ENCODE measurements at regions not wholly inside any gene's neighbourhood (a gene's known extent, or its start where the extent isn't known, plus 50 kb on each side); places are given as distances from the start of the nearest gene placed in this dataset.
A peak's percentile ranks its signal among the peaks of the same experiment; 100 is the strongest.
"Not testable (repeated sequence)": the region's sequence is repeated elsewhere in the genome, so short reads cannot be mapped to it uniquely, and the experiment has no call there.

DNA sequence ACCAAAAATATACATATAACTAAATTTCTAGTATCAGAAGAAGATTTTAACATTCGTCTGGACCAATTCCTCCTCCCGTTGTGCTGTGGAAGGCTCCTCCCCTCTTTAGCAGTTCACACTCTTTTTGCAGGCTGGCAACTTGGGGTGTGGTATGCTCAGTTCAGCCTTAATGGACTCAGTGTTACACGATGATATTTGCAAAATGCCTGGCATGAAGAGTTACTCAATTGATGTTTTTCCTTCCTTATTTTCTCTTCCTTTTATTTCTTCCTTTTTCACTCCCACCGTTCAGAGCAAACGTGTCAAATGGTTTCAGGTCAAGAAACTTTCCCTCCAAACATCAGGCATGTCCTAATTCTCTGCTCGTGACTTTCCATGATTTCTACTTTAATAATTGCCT, 248.3 kb downstream of the PHF14 start:
- no peak for DNase-seq

DNA sequence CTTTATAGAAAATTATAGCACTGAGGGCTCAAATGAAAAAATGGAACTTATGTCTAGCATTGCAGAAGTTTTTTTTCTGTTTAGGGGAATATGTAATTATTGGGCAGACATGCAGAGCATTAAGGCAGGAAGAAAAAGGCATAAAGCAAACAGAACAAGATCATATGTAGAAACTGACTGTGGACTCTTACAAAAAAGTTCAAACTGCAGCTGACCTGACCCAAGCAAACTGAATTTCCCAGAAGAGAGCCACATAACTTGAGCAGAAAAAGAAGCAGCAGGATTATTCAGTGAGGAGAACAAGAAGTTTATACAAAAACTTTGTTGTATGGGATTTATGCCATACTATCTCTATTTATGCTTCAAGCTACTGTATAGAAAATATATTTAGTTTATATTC, 250.9 kb downstream of the PHF14 start:
- DNase-seq, result no peak

DNA sequence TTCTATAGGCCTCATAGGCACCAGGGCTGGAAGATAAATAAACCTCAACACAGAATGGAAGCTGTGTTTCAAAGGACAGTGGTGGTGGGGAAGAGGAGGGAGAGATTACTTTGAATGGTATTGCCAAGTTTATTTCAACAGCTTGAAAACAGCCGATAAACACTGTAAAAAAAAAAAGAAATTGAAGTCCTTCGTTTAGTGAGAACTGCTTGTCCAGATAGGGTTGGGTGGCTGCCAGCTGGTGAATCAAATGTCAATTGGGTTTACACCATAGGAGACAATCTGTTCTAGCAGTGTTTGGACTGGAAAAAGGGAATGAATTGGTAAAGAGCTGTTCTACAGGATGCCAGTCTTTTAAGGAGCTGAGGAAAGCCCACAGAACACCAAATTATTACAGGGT, 254.8 kb downstream of the PHF14 start:
- no peak for DNase-seq

DNA sequence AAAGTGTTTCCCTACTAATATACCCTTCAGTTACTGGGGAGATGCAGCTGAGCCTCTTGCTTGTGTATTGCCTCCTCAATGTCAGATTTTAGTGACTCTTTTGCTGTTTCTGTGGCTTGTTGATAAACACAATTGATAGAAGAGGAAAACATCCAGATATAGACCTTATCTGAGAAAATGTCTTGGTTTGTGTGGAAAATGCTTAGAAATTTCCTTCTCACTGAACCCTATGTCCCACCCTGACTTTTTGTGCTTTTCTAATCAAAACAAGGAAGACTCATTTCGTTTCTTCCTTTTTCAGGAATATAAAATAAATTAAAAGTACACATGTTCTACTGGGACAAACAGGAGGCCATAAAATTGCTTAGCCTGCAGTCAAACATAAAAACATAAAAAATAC, 257.5 kb downstream of the PHF14 start:
- DNase-seq, result no peak

DNA sequence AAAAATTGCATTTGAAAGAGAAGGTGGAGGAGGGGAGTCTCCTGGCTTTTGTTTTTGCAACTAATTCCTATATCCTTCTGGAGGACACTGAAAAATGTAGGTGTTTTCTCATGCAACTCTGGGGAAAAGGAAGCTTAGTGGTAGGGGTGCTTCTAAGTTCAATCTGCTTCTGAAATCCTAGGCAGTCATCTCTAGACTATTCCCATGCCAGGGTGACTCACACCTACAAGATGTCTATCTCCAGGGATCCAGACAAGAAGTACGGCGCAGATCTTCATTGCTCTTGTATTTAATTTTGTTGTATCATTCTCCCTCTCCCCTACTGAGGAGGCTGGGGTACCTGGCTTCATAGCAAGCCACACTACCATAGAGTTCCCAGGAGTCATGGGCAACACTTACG, 258.8 kb downstream of the PHF14 start:
- no peak for DNase-seq

DNA sequence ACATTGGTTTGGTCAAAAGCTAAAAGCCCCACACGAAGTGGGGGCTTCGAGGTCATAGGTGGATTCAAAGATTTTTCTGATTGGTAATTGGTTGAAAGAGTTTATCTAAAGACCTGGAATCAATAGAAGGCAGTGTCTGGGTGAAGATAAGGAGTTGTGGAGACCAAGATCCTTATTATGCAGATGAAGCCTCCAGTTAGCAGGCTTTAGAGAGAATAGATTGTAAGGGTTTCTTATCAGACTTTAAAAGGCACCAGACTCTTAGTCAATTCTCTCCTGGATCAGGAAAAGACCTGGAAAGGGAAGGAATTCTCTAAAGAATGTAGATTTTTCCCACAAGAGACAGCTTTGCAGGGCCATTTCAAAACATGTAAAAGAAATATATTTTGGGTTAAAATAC, 260.2 kb downstream of the PHF14 start:
- DNase-seq, result no peak

DNA sequence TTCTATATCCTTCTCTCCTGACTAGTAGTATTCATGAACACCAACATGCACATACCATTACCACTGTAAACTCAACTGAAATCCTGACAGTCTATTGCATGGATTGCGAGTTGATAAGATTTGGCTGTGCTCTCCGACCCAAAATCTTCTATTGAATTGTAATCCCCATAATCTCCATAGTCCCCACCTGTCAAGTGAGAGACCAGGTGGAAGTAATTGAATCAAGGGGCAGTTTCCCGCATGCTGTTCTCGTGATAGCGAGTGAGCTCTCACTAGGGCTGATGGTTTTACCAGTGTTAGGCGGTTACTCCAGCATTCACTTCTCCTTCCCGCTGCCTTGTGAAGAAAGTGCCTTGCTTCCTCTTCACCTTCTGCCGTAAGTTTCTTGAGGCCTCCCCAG, 261.8 kb downstream of the PHF14 start:
- DNase-seq, result no peak

DNA sequence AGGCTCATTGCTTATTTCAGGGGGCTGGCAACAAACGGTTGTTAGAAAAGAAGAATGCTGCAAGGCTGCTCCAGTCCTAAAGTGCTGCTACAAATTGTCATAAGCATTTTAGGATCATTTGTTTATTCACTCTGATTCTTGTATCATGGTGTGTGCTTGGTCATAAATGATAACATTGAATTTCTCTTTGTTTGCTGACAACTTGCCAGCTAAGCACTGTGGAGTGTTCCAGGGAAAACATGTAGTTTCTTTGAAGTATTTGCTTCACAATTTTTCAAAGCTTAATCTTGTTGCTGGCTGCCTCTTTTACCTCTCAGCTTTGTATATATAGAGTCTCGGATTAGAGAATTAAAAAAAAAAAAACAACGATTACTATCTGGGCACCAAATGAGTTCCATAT, 263.0 kb downstream of the PHF14 start:
- DNase-seq, result no peak

DNA sequence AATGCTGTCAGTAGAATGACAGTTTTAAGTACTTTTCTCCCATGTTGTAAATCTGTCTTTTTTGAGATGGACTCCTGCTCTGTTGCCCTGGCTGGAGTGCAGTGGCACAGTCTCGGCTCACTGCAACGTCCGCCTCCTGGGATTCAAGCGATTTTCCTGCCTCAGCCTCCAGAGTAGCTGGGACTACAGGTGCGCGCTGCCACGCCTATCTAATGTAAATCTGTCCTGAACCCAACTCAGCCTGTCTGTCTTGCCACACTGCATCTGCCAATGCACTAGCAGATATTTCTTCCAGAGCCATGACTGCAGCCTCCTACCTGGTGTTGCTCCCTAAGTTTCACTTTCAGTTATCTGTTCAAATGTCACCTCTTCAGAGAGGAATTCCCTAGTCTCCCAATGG, 264.1 kb downstream of the PHF14 start:
- no peak for DNase-seq

DNA sequence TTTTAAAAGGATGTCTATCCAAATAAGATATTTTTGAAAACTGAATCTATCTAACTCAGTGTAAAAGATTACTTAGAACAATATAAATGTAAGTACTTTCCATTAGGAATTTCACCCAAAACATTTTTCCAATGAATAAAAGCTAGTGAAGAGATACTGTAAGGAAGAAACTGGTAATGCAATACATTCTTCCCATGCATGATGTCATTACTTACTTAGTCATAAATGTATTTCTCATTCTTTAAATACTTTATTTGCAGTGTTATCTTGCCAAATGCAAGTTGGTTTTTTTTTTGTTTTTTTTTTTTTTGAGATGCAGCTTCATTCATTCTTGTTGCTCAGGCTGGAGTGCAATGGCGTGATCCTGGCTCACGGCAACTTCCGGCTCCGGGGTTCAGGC, 265.6 kb downstream of the PHF14 start:
- no peak for DNase-seq

DNA sequence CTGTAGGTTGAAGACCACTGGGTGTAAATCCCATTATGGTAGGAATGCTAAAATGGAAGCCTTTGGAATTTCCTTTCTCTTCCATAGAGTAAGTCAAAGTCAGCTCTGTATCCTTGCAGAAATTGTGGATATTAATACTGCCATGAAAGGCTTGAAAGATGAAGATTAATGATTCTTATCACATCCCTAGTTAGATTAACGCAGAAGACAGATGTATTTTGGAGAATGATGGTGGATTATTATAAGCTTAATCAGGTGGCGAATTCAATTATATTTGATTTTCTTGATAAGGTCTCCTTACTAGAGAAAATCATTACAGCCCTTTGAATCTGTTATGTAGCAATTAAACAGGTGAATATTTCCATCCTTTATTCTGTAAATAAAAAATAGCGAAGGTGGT, 270.1 kb downstream of the PHF14 start:
- DNase-seq, result no peak

DNA sequence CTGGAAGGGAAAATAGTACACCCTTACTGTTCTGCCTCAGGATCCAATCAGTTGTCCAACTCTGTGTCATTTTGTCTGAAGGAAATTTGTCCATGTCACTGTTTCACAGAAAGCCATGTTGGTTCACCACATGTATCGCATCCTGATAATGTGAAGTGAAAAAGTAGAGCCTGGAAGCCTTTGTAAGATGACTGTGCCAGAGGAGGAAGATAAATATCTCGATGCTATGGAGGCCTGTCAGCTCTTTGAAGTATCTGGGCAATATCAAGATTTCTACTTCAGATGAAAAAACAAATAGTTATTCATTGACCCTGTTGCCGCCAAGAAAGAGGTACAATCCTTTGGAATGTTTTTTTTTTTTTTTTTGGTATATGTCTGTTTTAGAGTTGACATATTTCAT, 270.5 kb downstream of the PHF14 start:
- DNase-seq, result no peak

DNA sequence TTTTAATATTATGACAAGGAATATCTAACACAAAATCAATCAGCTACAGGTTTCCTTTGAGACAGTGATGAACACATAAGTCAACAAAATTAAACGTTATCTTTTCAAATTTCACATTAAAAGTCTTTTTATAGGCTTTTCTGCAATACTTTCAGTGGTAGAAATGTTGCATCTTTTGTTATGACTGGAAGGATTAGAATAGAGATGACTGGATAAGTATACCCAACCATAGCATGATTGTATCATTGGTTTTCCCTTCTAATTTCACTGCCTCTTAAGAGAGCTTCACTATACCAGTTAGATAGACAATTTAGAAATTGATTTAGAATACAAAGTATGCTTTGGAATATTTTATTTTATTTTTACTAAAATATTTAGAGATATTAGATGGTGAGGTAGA, 273.9 kb downstream of the PHF14 start:
- DNase-seq, result no peak

DNA sequence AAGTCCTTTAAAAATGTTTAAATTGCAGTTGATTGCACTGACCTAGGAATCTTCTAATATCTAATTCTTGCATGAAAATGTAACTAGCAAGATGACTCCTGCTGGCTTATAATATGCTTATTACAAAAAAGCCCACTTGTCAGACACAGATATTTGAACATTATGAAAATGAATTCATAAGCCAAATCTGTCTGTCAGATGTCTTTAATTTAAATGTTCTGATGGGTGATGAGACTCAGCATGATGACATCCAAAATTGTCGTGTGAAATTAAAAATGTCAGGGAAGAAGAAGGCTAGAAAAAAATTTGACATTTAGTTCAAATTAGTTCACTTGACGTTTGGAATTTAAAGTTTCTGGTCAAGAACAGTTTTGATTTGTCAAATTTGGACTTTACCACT, 277.8 kb downstream of the PHF14 start:
- no peak for DNase-seq

DNA sequence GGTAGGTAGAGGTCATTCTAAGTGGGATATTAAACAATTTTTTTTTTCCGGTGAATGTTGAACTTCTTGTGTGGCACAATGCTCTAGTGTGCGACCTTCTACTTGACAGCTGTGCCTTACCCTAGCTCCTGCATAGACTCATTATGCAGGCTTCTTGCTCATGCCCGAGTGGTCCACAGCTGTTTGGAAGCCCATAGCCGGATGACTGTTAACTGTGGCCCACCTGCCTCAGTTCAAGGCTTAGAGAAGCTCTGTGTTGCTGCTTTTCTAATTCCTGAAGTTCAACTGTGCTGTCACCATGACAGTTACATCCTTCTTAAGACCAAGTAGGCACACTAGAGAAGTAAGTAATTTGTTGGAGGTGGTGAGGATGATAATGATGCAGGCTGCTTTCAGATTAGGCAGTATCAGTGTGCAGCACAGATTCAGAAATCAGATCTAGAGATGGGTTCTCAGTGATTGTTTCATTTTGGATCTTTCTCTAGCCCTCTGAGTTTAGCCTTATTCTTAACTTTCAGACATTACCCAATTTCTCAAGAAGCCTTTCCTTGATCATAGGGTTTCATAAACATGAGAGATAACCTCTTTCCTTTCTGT, 278.4 kb downstream of the PHF14 start:
- DNase-seq, result no peak

DNA sequence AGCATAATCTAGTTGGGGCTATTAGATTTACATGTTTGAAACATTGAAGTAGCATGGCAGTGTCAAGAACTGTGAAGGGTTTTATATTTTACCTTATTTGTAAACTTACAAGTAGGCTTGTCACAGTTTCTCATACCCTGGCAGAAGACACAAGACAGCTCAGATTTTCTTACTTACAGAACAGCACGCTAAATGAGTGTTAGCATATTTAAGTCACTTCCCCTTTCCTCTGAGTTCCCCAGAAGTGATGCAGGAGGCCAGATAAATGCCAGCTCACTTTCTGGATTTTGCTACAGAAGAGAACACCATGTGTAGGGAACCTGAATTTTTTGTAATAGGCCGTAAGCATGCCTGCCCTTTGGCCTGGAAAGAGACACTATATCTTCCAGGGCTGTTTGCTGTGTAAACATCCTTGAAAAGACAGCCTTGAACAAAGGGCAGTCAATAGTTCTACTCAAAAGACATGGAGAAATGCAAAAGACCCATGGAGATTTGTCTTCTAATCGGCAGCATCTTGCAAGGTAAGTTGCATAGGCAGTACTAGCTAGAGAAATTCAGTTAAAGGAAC, 279.1 kb downstream of the PHF14 start:
- no peak for DNase-seq

DNA sequence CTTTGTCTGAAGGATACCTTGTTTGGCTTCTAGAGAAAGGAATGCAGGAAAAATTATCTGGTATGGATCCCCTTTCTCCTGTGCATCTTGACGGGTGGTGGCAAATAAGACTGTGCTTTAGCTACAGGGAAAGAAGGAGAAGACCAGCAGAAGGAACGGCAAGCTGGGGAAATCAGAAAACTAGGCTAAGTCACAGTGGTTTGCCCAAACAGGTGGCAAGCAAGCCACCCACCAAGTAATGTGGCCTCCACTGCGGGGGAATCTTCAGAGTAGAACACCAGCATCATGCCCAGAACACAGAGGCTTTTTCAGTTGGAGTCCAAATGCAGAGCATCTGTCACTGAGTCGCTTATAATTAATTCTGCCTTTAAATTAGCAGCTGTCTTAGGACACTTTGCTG, 282.8 kb downstream of the PHF14 start:
- peak; percentile 6 for DNase-seq

DNA sequence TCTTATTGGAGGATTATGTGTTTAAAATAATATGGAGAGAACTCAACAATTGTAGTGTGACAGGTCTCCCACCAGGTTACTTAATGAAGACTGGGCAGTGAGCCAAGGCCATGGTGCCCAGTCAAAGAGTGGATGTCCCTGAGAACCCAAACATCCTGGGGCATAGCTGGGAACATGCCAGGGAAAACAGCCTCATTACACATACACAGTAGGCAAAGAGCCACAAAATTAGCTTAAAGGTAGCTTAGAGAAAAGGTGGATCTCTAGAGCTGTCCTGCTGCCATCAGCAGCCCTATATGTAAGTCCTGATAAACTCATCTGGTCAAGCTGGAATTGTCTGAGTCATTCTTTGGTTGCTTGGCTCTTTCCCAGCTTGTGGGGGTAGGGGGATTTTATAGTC, 287.8 kb downstream of the PHF14 start:
- DNase-seq, result no peak

DNA sequence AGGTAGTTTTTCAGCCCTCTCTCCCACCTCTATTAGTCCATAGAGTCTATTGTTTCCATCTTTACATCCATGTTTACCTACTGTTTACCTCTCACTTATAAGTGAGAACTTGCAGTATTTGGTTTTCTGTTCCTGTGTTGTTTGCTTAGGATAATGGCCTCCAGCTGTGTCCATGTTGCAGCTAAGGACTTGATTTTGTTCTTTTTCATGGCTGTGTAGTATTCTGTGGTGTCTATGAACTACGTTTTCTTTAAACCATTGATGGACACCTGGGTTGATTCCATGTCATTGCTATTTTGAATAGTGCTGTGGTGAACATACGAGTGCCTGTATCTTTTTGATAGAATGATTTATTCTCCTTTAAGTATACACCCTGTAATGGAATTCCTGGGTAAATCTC, 292.4 kb downstream of the PHF14 start:
- DNase-seq, result no peak

DNA sequence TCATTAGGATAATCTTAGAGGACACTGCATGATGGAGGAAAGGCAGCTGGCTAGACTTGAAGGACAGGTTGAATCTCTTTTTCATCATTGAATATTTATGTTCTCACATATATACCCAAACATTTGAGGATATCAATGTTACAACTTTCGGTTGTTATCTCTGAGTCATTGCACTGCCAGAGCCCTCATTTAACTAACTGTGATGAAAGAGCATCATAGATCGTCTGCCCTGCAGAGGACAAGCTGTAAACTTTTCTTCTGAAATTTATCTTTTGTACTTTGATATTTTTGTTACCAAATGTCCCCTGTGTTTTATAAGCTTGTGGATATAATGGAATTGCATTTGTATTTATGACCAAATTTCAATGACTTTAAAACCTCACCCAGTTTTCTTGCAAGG, 298.7 kb downstream of the PHF14 start:
- DNase-seq, result no peak

DNA sequence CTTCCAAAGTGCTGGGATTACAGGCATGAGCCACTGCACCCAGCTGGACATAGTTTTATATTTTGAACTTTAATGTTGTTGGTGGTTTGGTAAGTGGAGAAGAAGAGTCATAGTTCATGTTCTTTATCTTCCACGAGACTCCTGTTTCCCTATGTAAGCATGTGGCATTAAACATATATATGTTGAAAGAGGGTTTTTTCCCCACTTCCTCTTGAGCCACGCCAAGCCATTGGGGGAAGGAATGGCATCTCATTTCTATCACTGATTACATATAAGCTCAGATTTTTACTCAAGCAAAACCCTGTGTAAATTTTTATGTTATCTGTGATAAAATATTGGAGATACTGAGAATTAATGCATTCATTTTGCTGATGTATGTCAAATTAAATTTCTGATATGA, 300.4 kb downstream of the PHF14 start:
- DNase-seq, result no peak

DNA sequence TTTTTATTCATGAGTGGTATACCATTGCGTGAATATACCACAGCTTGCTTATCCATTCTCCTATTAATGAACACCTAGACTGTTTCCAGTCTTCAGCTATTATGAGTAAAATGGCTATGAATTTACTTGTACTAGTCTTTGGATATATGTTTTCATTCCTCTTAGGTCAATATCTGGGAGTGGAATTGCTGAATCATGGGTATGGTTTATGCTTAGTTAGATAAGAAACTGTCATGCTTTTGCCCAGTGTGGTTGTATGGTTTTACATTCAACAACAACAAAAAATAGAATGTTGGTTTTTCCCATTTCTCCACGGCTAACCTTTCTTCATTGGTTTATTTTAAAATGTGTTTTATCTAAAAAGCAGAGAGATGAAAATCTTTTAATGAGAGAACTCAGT, 308.3 kb downstream of the PHF14 start:
- no peak for DNase-seq

DNA sequence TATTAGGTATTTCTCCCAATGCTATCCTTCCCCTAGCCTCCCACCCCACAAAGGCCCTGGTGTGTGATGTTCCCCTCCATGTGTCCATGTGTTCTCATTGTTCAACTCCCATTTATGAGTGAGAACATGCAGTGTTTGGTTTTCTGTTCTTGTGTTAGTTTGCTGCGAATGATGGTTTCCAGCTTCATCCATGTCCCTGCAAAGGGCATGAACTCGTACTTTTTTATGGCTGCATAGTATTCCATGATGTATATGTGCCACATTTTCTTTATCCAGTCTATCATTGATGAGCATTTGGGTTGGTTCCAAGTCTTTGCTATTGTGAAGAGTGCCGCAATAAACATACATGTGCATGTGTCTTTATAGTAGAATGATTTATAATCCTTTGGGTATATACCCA, 309.9 kb downstream of the PHF14 start:
- DNase-seq, result not testable (repeated sequence)

DNA sequence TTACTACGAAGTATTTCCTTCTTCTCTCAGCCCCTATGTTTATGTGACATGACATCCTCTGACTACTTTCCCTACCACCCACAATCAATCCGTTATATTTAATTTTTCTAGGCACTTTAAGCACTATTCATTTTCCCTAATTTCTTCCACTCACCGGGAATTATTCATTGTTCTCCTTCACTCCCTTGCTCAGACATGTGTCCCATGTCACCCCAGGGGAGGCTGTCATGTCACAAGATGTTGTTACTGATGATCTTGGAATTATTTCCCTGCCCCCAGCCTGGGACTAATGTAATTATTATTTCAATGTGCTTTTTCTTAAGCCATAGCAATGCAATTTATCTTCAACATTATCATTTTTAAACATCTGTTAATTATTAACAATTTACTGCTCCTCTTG, 317.2 kb downstream of the PHF14 start:
- DNase-seq, result no peak

DNA sequence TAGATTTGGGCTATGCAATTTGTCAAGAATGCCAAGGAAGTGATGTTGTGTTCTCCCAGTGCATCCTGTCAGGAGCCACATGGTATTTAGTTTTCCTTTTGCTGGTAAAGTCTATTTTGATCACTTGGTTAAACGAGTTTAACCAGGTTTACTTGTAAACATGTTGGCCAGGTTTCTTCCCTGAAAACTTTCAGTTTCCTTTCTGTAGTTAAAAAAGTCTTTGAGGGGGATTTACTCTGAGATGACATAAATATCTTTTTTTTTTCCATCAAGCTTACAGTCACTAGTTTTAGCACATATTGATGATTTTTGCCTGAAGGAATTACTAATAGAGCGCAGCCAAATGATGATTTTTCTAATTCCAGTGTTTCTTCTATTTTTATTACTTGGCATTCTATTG, 320.5 kb downstream of the PHF14 start:
- no peak for DNase-seq
